ENCODE measurements at regions not wholly inside any gene's neighbourhood (a gene's known extent, or its start where the extent isn't known, plus 50 kb on each side); places are given as distances from the start of the nearest gene placed in this dataset.

DNA sequence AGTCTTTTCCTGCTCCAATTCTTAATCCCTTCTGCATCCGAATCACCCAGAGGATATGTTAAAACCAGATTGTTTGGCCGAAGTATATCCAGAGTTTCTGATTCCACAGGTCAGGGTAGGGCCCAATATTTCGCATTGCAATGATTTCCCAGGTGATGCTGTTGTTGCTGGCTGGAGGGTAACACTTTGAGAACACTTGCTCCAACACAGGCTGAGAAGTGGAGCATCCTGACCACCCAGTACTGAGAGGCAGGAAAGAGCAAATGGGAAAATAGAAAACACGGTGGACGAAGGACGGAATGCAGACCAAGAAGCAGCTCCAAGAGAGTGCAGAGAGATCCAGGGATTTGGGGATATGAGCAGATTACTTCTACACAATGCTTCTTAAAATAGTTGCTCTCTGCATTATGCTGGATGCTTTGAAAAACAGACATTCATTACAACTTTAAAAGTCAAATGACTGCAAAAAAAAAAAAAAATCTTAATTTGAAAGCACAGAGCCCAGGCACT lies 362.2 kb upstream of the SLC14A2 start:
- no peaks in the 10 kb centered on the region for H3K36me3 ChIP-seq (ENCODE audit: control insufficient read depth, insufficient read depth, low read length)
- H3K27me3 ChIP-seq (replicated peaks; ENCODE audit: control insufficient read depth, insufficient read depth, low read length) = no peaks in the 10 kb centered on the region; the same call in 1 of the 2 replicates
- no peak overlapping the region for H3K4me3 ChIP-seq (replicated peaks; ENCODE audit: low read depth, low read length)
- no peak for DNase-seq (ENCODE audit: extremely low read depth, insufficient read length)
- TF ChIP-seq, protein P1, sequence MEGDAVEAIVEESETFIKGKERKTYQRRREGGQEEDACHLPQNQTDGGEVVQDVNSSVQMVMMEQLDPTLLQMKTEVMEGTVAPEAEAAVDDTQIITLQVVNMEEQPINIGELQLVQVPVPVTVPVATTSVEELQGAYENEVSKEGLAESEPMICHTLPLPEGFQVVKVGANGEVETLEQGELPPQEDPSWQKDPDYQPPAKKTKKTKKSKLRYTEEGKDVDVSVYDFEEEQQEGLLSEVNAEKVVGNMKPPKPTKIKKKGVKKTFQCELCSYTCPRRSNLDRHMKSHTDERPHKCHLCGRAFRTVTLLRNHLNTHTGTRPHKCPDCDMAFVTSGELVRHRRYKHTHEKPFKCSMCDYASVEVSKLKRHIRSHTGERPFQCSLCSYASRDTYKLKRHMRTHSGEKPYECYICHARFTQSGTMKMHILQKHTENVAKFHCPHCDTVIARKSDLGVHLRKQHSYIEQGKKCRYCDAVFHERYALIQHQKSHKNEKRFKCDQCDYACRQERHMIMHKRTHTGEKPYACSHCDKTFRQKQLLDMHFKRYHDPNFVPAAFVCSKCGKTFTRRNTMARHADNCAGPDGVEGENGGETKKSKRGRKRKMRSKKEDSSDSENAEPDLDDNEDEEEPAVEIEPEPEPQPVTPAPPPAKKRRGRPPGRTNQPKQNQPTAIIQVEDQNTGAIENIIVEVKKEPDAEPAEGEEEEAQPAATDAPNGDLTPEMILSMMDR (IDR thresholded peaks at IDR 0.05; ENCODE audit: insufficient read depth, low read length, poor library complexity, severe bottlenecking) = no peak

DNA sequence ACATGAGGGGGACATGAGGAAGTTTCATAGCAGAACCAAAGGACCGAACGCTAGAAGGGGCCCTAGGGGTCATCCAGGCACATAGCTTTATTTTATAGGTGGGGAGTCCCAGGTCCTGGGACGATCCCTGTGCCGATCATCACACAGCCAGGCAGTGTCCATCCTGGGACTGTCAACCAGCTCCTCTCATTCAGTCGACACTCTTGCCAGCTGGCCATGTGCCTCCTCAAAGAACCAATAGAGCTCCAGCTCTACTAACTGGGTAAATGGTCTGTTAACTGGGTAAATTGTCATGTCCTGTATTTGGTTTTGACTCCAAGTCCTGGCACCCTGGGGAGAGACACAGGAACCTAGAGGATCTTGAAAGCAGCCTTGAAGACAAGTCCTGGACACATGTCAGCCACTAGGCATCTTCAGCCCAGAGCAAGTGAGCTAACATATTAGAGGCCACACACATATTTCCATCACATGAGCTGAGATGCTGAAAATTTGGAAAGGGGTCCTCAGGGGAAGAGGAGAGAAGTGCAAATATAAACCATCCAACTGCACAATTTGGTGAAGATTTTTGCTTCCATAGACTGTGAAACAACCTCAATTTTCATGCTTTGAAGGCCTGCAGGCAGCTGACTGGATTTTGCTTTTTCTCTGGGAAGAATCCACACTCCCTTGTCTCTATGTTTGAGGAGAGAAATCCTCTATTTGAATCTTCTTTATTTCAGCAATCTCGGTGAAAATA lies 361.1 kb upstream of the SLC14A2 start:
- no peak for DNase-seq (ENCODE audit: extremely low read depth, insufficient read length)
- Histone ChIP-seq H3K4me3 (replicated peaks; ENCODE audit: low read depth, low read length) (no peak overlapping the region), H3K36me3 (ENCODE audit: control insufficient read depth, insufficient read depth, low read length) (no peaks in the 10 kb centered on the region), H3K27me3 (replicated peaks; ENCODE audit: control insufficient read depth, insufficient read depth, low read length) (no peaks in the 10 kb centered on the region; the same call in 1 of the 2 replicates)
- TF ChIP-seq, protein P1 (IDR thresholded peaks at IDR 0.05; ENCODE audit: insufficient read depth, low read length, poor library complexity, severe bottlenecking) = no peak

DNA sequence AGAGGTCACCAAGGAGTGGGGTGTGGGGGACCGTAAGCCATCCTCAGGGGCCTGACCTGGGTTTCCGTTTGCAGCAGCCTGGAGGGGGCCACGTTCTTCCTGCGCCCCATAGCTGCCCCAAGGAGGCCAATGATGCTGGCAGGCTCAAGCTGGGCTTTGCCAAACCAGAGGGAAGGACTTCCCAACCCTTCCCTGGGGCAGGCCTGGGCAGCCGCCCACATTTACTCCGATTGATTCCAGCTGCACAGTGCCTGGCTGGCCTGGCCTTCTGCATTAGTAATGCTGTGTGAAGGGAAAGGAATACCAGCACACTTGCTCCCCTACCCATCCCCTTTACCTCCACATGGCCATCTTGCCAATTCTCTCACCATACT lies 360.6 kb upstream of the SLC14A2 start:
- H3K4me3 ChIP-seq (replicated peaks; ENCODE audit: low read depth, low read length) = no peak overlapping the region
- no peak for DNase-seq (ENCODE audit: extremely low read depth, insufficient read length)
- TF ChIP-seq, protein P1 (IDR thresholded peaks at IDR 0.05; ENCODE audit: insufficient read depth, low read length, poor library complexity, severe bottlenecking) = no peak
- no peaks in the 10 kb centered on the region; the same call in 1 of the 2 replicates for H3K27me3 ChIP-seq (replicated peaks; ENCODE audit: control insufficient read depth, insufficient read depth, low read length)
- H3K36me3 ChIP-seq (ENCODE audit: control insufficient read depth, insufficient read depth, low read length) = no peaks in the 10 kb centered on the region

DNA sequence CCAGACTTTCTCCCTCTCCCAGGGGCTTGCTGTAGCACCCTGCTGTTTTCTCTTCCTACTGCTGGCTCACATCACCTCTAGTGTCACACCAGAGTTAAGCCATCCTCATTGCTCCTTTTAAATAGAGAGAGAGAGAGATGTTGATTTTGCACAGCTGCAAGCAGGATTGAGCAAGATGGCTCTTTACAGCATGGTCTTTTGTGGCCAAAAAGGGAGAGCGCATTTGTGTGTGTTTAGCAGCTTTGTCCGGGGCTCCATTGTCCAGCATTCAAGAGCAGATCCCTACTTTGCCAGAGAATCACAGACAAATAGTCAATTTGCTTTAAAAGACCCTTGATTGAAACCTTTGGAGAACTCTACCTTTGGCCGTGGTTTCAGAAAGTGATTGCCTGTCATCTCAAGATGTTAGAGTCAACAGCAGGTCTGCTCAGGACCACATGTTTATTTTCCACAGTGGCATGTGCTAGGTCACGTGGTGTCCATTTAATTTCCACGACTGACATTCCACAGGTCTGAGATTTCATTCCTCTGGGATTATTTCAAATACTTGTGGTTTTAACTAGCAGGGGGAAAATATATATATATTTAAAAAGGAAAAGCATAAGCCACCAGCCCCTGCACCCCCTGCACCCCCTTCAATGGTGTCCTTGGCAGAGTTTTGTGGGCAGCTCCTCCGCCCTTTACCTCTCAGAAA lies 359.9 kb upstream of the SLC14A2 start:
- no peaks in the 10 kb centered on the region; the same call in 1 of the 2 replicates for H3K27me3 ChIP-seq (replicated peaks; ENCODE audit: control insufficient read depth, insufficient read depth, low read length)
- no peak for DNase-seq (ENCODE audit: extremely low read depth, insufficient read length)
- no peak overlapping the region for H3K4me3 ChIP-seq (replicated peaks; ENCODE audit: low read depth, low read length)
- H3K36me3 ChIP-seq (ENCODE audit: control insufficient read depth, insufficient read depth, low read length) = no peaks in the 10 kb centered on the region
- TF ChIP-seq, protein P1 (IDR thresholded peaks at IDR 0.05; ENCODE audit: insufficient read depth, low read length, poor library complexity, severe bottlenecking) = no peak

DNA sequence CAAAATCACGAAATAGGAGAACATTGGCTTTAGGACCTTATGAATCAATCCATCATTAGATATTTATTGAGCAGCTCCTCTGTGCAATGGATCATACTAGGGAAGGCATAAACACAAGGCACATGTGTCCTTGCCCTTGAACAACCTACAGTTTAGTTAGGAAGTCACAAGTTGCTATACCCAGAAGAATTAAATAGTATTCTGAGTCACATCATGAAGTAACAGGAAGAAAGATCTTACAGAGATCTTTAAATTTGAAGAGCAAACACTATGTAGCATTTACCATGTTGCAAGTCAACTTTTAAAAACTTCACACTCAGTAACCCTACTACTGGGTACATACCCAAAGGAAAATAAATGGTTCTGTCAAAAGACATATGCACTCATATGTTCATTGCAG lies 355.2 kb upstream of the SLC14A2 start:
- TF ChIP-seq, protein P1 (IDR thresholded peaks at IDR 0.05; ENCODE audit: insufficient read depth, low read length, poor library complexity, severe bottlenecking) = no peak
- no peak for DNase-seq (ENCODE audit: extremely low read depth, insufficient read length)
- no peak overlapping the region for H3K4me3 ChIP-seq (replicated peaks; ENCODE audit: low read depth, low read length)
- no peaks in the 10 kb centered on the region for H3K36me3 ChIP-seq (ENCODE audit: control insufficient read depth, insufficient read depth, low read length)
- H3K27me3 ChIP-seq (replicated peaks; ENCODE audit: control insufficient read depth, insufficient read depth, low read length) = no peaks in the 10 kb centered on the region

All from GM06990 (cell line).